ENCODE measurements at regions not wholly inside any gene's neighbourhood (a gene's known extent, or its start where the extent isn't known, plus 50 kb on each side); places are given as distances from the start of the nearest gene placed in this dataset.
"Not testable (repeated sequence)": the region's sequence is repeated elsewhere in the genome, so short reads cannot be mapped to it uniquely, and the experiment has no call there.

GRCh38 chr4:175290401-175290800 is 372.2 kb downstream of the ADAM29 start:
- no peak for DNase-seq

GRCh38 chr4:175297965-175298565 is 379.9 kb downstream of the ADAM29 start:
- no peak for DNase-seq

GRCh38 chr4:175306436-175306835 is 388.3 kb downstream of the ADAM29 start:
- DNase-seq = no peak

- DNase-seq = no peak
Measured at GRCh38 chr4:175307326-175307725, 389.2 kb downstream of the ADAM29 start.

- DNase-seq = no peak
Measured at GRCh38 chr4:175308236-175308635, 390.1 kb downstream of the ADAM29 start.

- no peak for DNase-seq
Measured at GRCh38 chr4:175309041-175309440, 390.9 kb downstream of the ADAM29 start.

GRCh38 chr4:175325230-175325629 is 407.1 kb downstream of the ADAM29 start:
- no peak for DNase-seq

GRCh38 chr4:175326796-175327195 is 408.6 kb downstream of the ADAM29 start:
- no peak for DNase-seq

GRCh38 chr4:175330236-175330635 is 412.1 kb downstream of the ADAM29 start:
- no peak for DNase-seq

- no peak for DNase-seq
Measured at GRCh38 chr4:175330652-175331051, 412.5 kb downstream of the ADAM29 start.

GRCh38 chr4:175335331-175335730 is 417.2 kb downstream of the ADAM29 start:
- no peak for DNase-seq

GRCh38 chr4:175336570-175336969 is 418.4 kb downstream of the ADAM29 start:
- not testable (repeated sequence) for DNase-seq

GRCh38 chr4:175339100-175339707 is 421.0 kb downstream of the ADAM29 start:
- no peak for DNase-seq

- DNase-seq = no peak
Measured at GRCh38 chr4:175341203-175341755, 423.1 kb downstream of the ADAM29 start.

- no peak for DNase-seq
Measured at GRCh38 chr4:175346376-175346775, 428.2 kb downstream of the ADAM29 start.

- no peak for DNase-seq
Measured at GRCh38 chr4:175350246-175350645, 432.1 kb downstream of the ADAM29 start.

GRCh38 chr4:175351473-175351872 is 433.3 kb downstream of the ADAM29 start:
- DNase-seq = no peak

- no peak for DNase-seq
Measured at GRCh38 chr4:175369087-175369486, 443.0 kb downstream of the GPM6A start.

- DNase-seq = no peak
Measured at GRCh38 chr4:175371091-175371490, 441.0 kb downstream of the GPM6A start.

- no peak for DNase-seq
Measured at GRCh38 chr4:175373031-175373430, 439.0 kb downstream of the GPM6A start.

- DNase-seq = no peak
Measured at GRCh38 chr4:175374459-175374858, 437.6 kb downstream of the GPM6A start.

- no peak for DNase-seq
Measured at GRCh38 chr4:175376287-175376977, 435.6 kb downstream of the GPM6A start.

- DNase-seq = no peak
Measured at GRCh38 chr4:175377203-175377602, 434.9 kb downstream of the GPM6A start.

GRCh38 chr4:175378372-175378771 is 433.7 kb downstream of the GPM6A start:
- no peak for DNase-seq

Data from DMS 273 treated with DMSO at 0.1 percent for 48 hours (cell line).